Mesothelial cell of epicardium (in vitro differentiated cells): ENCODE measurements at regions not wholly inside any gene's neighbourhood (a gene's known extent, or its start where the extent isn't known, plus 50 kb on each side); places are given as distances from the start of the nearest gene placed in this dataset.

Experiments
- DNase-seq, 2 experiments: peaks; one replicate each; pipeline ENCODE4 v3.0.0; 2021; ENCODE audit warnings: low spot score in 2 of 2; ENCODE audit not compliant: unreplicated experiment in 2 of 2
- H3K27ac Mint-ChIP-seq: 2 replicates; pipeline ENCODE4 v1.8.0; 2021; ENCODE audit warnings: mixed read lengths
- H3K27me3 Mint-ChIP-seq: 2 replicates; pipeline ENCODE4 v1.8.0; 2021; ENCODE audit warnings: low read depth, mixed read lengths
- H3K36me3 Mint-ChIP-seq: 2 replicates; pipeline ENCODE4 v1.8.0; 2021; ENCODE audit warnings: mixed read lengths
- H3K4me1 Mint-ChIP-seq: 2 replicates; pipeline ENCODE4 v1.8.0; 2021; ENCODE audit warnings: mixed read lengths
- H3K4me3 Mint-ChIP-seq: 2 replicates; pipeline ENCODE4 v1.8.0; 2021; ENCODE audit warnings: mild to moderate bottlenecking, moderate library complexity, mixed read lengths
- H3K9me3 Mint-ChIP-seq: 2 replicates; pipeline ENCODE4 v1.8.0; 2021; ENCODE audit warnings: mixed read lengths
- TF ChIP-seq, protein P1 (sequence below): fragments of 200-600 bp; sonication (generic); IDR thresholded peaks from one replicate; pipeline ENCODE4 v1.5.0; 2021; ENCODE audit warnings: antibody characterized with exemption; ENCODE audit not compliant: unreplicated experiment

DNA sequence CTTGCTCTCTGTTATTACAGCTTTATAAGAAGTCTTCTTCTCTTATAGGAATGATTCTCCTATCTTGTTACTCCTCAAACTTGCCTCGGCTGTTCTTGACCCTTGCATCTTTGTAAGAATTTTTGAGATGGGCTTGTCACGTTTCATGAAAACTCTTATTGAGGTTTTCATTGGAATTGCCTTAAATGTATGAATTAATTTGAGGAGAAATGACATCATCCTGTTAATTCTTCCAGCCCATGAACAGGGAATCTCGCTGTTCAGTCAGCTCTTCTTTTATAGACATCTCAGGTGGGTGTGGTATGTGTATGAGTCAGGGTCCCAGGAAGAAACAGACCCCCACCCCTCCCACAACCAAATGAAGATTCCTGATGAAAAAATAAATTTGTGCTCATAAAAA lies 107.1 kb upstream of the MYL2 start:
- H3K9me3 Mint-ChIP-seq: peaks cover 5% of the 10 kb centered on the region
- H3K27me3 Mint-ChIP-seq: peaks cover 68% of the 10 kb centered on the region
- H3K4me3 Mint-ChIP-seq: no peak overlapping the region
- TF ChIP-seq, protein P1, sequence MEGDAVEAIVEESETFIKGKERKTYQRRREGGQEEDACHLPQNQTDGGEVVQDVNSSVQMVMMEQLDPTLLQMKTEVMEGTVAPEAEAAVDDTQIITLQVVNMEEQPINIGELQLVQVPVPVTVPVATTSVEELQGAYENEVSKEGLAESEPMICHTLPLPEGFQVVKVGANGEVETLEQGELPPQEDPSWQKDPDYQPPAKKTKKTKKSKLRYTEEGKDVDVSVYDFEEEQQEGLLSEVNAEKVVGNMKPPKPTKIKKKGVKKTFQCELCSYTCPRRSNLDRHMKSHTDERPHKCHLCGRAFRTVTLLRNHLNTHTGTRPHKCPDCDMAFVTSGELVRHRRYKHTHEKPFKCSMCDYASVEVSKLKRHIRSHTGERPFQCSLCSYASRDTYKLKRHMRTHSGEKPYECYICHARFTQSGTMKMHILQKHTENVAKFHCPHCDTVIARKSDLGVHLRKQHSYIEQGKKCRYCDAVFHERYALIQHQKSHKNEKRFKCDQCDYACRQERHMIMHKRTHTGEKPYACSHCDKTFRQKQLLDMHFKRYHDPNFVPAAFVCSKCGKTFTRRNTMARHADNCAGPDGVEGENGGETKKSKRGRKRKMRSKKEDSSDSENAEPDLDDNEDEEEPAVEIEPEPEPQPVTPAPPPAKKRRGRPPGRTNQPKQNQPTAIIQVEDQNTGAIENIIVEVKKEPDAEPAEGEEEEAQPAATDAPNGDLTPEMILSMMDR: no peak
- DNase-seq: no peak
- no peak overlapping the region for H3K27ac Mint-ChIP-seq
- no peaks in the 10 kb centered on the region for H3K36me3 Mint-ChIP-seq
- H3K4me1 Mint-ChIP-seq: peaks cover 40% of the 10 kb centered on the region

GRCh38 chr12:111025792-111026430 lies 105.5 kb upstream of the MYL2 start:
- H3K27me3 Mint-ChIP-seq: peaks cover 67% of the 10 kb centered on the region
- no peaks in the 10 kb centered on the region for H3K36me3 Mint-ChIP-seq
- no peak overlapping the region for H3K4me3 Mint-ChIP-seq
- DNase-seq: no peak
- TF ChIP-seq, protein P1: no peak
- peak overlapping the region; percentile 7 for H3K27ac Mint-ChIP-seq
- H3K4me1 Mint-ChIP-seq: peaks cover 25% of the 10 kb centered on the region
- peaks cover 5% of the 10 kb centered on the region for H3K9me3 Mint-ChIP-seq

DNA sequence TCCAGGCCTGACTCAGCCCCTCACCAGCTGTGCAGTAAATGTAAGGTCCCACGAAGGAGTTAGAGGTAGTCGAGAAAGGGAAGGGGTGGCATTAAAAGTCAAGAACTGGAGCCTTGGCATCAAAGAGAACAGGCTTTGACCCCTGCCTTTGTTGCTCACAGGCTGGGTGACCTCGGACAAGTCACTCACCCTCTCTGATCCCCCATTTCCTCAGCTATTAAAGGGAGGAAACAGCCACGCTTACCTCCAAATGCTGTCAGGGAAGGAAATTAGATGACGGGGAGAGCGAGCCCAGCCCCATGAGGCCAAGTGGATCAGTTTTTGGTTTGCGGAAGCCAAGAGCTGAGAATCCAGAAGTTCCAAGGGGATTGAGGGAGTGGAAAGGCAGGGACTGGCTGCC lies 104.9 kb upstream of the MYL2 start:
- no peak overlapping the region for H3K4me3 Mint-ChIP-seq
- DNase-seq: no peak
- no peaks in the 10 kb centered on the region for H3K36me3 Mint-ChIP-seq
- H3K9me3 Mint-ChIP-seq: peaks cover 5% of the 10 kb centered on the region
- peaks cover 18% of the 10 kb centered on the region for H3K4me1 Mint-ChIP-seq
- TF ChIP-seq, protein P1: no peak
- no peak overlapping the region for H3K27ac Mint-ChIP-seq
- peaks cover 66% of the 10 kb centered on the region for H3K27me3 Mint-ChIP-seq

GRCh38 chr12:111024205-111024801 lies 103.9 kb upstream of the MYL2 start:
- peak; percentile 52 to 79 for DNase-seq
- Mint-ChIP-seq H3K36me3 (no peaks in the 10 kb centered on the region), H3K4me1 (peaks cover 12% of the 10 kb centered on the region), H3K27ac (no peak overlapping the region), H3K4me3 (no peak overlapping the region), H3K9me3 (peaks cover 5% of the 10 kb centered on the region), H3K27me3 (peaks cover 74% of the 10 kb centered on the region)
- TF ChIP-seq, protein P1: peak; percentile 86

GRCh38 chr12:111022386-111022785 lies 102.0 kb upstream of the MYL2 start:
- DNase-seq: no peak
- Mint-ChIP-seq H3K27ac (no peak overlapping the region), H3K27me3 (peaks cover 78% of the 10 kb centered on the region), H3K4me1 (peaks cover 12% of the 10 kb centered on the region), H3K9me3 (peaks cover 4% of the 10 kb centered on the region), H3K4me3 (no peak overlapping the region), H3K36me3 (no peaks in the 10 kb centered on the region)
- TF ChIP-seq, protein P1: no peak
